Panc1 (cell line): ENCODE measurements at regions not wholly inside any gene's neighbourhood (a gene's known extent, or its start where the extent isn't known, plus 50 kb on each side); places are given as distances from the start of the nearest gene placed in this dataset.

ENCODE experiments used
- ATAC-seq: fragments of 200-7000 bp; cut with Tn5 transposase; 2 replicates; pipeline ENCODE4 v1.9.1; 2020; ENCODE audit warnings: mild to moderate bottlenecking, moderate library complexity
- BruUV-seq: library from RNA; stranded (reverse); fragments of 400-500 nt; replicated peaks from 2 replicates; lab custom pipeline; 2021; lab: Mats Ljungman, UMichigan
- CTCF ChIA-PET: fragments of 300-600 bp; sonication (Branson Sonifier 250); formaldehyde crosslinking; loops from one replicate; lab custom pipeline; 2022; ENCODE audit warnings: antibody characterized with exemption; lab: Charles Lee
- POLR2A ChIA-PET: fragments of 300-600 bp; sonication (Branson Sonifier 250); formaldehyde crosslinking; loops from one replicate; lab custom pipeline; 2022; ENCODE audit warnings: antibody characterized with exemption; lab: Charles Lee
- DNase-seq: peaks from one replicate; pipeline ENCODE4 v3.0.0-alpha.2; 2010; ENCODE audit warnings: low read depth, low spot score
- H3K27ac ChIP-seq: 2 replicates; pipeline ENCODE4 v1.5.1; 2011; ENCODE audit warnings: mild to moderate bottlenecking, low read length, inconsistent platforms
- H3K27me3 ChIP-seq: fragments of 200-500 bp; sonication (Bioruptor generic); 2 replicates; pipeline ENCODE4 v1.6.0; 2014; ENCODE audit warnings: low read length, inconsistent platforms; ENCODE audit not compliant: control insufficient read depth, insufficient read depth
- H3K36me3 ChIP-seq: fragments of 200-500 bp; sonication (Bioruptor generic); 2 replicates; pipeline ENCODE4 v1.5.1; 2014; ENCODE audit warnings: inconsistent platforms, mild to moderate bottlenecking, low read length, moderate library complexity; ENCODE audit not compliant: control insufficient read depth, insufficient read depth
- H3K4me1 ChIP-seq: 2 replicates; pipeline ENCODE4 v1.5.1; 2011; ENCODE audit warnings: inconsistent platforms, mild to moderate bottlenecking, low read length, moderate library complexity; ENCODE audit not compliant: control insufficient read depth, insufficient read depth
- H3K4me3 ChIP-seq, 2 experiments: 2 replicates each; pipeline ENCODE4 v1.5.1; 2011 to 2012; ENCODE audit warnings: low read depth in 2 of 2, low read length in 2 of 2, mild to moderate bottlenecking in 2 of 2, inconsistent platforms in 1 of 2, moderate library complexity in 1 of 2
- H3K9me3 ChIP-seq: fragments of 200-500 bp; sonication (Bioruptor generic); 2 replicates; pipeline ENCODE4 v1.5.1; 2014; ENCODE audit warnings: low read depth, mild to moderate bottlenecking, inconsistent platforms, low read length, moderate library complexity; ENCODE audit not compliant: control insufficient read depth, insufficient read depth
- POLR2AphosphoS5 ChIP-seq: IDR thresholded peaks from 2 replicates; pipeline ENCODE4 v1.6.1; 2012; ENCODE audit warnings: mild to moderate bottlenecking, low read depth, low read length, moderate library complexity
- SIN3A ChIP-seq: IDR thresholded peaks from 2 replicates; pipeline ENCODE4 v1.6.1; 2012; ENCODE audit warnings: low read depth, mild to moderate bottlenecking, low read length, moderate library complexity, borderline replicate concordance; ENCODE audit not compliant: insufficient read depth
- TCF7L2 ChIP-seq: IDR thresholded peaks from 2 replicates; pipeline ENCODE4 v1.6.1; 2011; ENCODE audit warnings: mild to moderate bottlenecking, low read depth, low read length, inconsistent platforms
- in situ Hi-C: cut with HindIII; loops from 2 replicates; pipeline ENCODE4 v1.10.0; 2016; ENCODE audit warnings: low sequenced_read_pairs, low pct_unique_long_range_greater_than_20kb
- intact Hi-C: fragments of 100-400 bp; cut with micrococcal nuclease; formaldehyde crosslinking; loops from one replicate; pipeline ENCODE4 v1.10.0; 2022; ENCODE audit not compliant: unreplicated experiment
- TF ChIP-seq, protein P1 (sequence below), 2 experiments: IDR thresholded peaks; 2 replicates each; pipeline ENCODE4 v1.6.1; 2011 to 2012; ENCODE audit warnings: low read depth in 2 of 2, control low read depth in 1 of 2, low read length in 1 of 2, mild to moderate bottlenecking in 1 of 2, moderate library complexity in 1 of 2; ENCODE audit not compliant: insufficient read depth in 1 of 2
- TF ChIP-seq, protein P2 (sequence below): fragments of 450-650 bp; IDR thresholded peaks from 2 replicates; pipeline ENCODE4 v1.5.1; 2017; ENCODE audit warnings: mild to moderate bottlenecking

DNA sequence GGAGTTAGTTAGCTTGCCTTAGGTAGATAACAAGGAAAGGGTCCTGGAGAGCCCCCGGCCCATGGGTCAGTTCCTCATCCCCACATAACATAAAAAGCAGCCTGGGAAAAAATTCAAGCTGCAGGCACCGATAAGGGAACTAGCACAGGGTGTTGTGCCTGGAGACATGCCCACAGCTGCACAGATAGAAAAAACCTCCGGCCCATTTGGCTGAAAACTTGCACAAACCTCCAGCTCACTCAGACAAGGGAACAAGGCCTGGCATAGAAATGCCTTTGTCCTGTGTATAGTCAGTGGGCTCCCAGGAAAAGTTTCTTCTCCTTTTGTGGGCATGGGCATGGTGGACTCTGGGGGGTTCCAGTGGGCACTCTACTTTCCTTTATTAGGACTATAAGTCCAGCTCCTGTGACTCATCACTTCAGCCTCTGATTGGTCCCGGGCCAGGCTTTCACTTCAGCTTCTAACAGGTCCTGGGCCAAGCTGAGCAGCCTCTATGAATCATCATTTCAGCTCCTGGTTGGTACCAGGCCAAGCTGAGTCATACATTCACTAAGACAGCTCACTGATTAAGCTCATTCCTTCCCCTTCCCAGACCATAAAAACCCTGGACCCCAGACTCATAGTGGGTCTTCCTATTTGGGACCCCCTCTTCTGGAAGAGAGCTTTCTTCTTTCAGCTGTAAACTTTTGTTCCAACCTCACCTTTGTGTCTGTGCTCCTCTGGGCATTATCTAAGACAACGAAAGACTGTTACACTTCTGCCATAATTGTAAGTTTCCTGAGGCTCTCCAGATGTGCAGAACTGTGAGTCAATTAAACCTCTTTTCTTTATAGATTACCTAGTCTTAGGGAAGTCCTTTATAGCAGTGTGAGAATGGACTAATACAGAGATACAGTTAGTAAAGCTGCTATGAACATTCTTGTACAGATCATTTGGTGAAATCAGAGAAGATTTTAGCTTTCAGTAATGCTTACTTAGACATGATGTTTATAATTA, 348.0 kb upstream of the DPPA4 start:
- Histone ChIP-seq H3K27ac (no peak overlapping the region), H3K4me1 (no peaks in the 10 kb centered on the region), H3K36me3 (no peaks in the 10 kb centered on the region), H3K27me3 (no peaks in the 10 kb centered on the region), H3K4me3 (no peak overlapping the region), H3K9me3 (no peaks in the 10 kb centered on the region)
- no peak for TF ChIP-seq SIN3A
- TF ChIP-seq, protein P1, sequence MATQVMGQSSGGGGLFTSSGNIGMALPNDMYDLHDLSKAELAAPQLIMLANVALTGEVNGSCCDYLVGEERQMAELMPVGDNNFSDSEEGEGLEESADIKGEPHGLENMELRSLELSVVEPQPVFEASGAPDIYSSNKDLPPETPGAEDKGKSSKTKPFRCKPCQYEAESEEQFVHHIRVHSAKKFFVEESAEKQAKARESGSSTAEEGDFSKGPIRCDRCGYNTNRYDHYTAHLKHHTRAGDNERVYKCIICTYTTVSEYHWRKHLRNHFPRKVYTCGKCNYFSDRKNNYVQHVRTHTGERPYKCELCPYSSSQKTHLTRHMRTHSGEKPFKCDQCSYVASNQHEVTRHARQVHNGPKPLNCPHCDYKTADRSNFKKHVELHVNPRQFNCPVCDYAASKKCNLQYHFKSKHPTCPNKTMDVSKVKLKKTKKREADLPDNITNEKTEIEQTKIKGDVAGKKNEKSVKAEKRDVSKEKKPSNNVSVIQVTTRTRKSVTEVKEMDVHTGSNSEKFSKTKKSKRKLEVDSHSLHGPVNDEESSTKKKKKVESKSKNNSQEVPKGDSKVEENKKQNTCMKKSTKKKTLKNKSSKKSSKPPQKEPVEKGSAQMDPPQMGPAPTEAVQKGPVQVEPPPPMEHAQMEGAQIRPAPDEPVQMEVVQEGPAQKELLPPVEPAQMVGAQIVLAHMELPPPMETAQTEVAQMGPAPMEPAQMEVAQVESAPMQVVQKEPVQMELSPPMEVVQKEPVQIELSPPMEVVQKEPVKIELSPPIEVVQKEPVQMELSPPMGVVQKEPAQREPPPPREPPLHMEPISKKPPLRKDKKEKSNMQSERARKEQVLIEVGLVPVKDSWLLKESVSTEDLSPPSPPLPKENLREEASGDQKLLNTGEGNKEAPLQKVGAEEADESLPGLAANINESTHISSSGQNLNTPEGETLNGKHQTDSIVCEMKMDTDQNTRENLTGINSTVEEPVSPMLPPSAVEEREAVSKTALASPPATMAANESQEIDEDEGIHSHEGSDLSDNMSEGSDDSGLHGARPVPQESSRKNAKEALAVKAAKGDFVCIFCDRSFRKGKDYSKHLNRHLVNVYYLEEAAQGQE (IDR thresholded peaks at IDR 0.05; ENCODE audit: insufficient read depth in 1 of 2, low read depth in 2 of 2, low read length in 1 of 2) = no peak
- TF ChIP-seq POLR2AphosphoS5 = no peak
- TF ChIP-seq, protein P2, sequence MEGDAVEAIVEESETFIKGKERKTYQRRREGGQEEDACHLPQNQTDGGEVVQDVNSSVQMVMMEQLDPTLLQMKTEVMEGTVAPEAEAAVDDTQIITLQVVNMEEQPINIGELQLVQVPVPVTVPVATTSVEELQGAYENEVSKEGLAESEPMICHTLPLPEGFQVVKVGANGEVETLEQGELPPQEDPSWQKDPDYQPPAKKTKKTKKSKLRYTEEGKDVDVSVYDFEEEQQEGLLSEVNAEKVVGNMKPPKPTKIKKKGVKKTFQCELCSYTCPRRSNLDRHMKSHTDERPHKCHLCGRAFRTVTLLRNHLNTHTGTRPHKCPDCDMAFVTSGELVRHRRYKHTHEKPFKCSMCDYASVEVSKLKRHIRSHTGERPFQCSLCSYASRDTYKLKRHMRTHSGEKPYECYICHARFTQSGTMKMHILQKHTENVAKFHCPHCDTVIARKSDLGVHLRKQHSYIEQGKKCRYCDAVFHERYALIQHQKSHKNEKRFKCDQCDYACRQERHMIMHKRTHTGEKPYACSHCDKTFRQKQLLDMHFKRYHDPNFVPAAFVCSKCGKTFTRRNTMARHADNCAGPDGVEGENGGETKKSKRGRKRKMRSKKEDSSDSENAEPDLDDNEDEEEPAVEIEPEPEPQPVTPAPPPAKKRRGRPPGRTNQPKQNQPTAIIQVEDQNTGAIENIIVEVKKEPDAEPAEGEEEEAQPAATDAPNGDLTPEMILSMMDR = no peak
- TF ChIP-seq TCF7L2 = no peak
- DNase-seq (peak; percentile 46), ATAC-seq (peak; percentile 97)
- no TSS peak for BruUV-seq
- intact Hi-C loops = no loop called here
- ChIA-PET CTCF (no interaction called here), POLR2A (no interaction called here)
- in situ Hi-C loops = no loop called here

- DNase-seq (no peak), ATAC-seq (no peak)
- CTCF ChIA-PET = no interaction called here
- H3K27me3 ChIP-seq = no peaks in the 10 kb centered on the region
- TF ChIP-seq TCF7L2 = no peak
- TF ChIP-seq, protein P1 (IDR thresholded peaks at IDR 0.05; ENCODE audit: insufficient read depth in 1 of 2, low read depth in 2 of 2, low read length in 1 of 2) = no peak
- TF ChIP-seq POLR2AphosphoS5 = no peak
- TF ChIP-seq, protein P2 = no peak
- no peak for TF ChIP-seq SIN3A
- no TSS peak for BruUV-seq
- no peaks in the 10 kb centered on the region for H3K4me1 ChIP-seq
- POLR2A ChIA-PET = no interaction called here
- in situ Hi-C loops (no loop called here), intact Hi-C loops (no loop called here)
- H3K36me3 ChIP-seq = no peaks in the 10 kb centered on the region
- H3K4me3 ChIP-seq = no peak overlapping the region
- no peaks in the 10 kb centered on the region for H3K9me3 ChIP-seq
- H3K27ac ChIP-seq = no peak overlapping the region
Measured at GRCh38 chr3:109687626-109688025, 350.3 kb upstream of the DPPA4 start.
